MG63 (cell line): ENCODE measurements at regions not wholly inside any gene's neighbourhood (a gene's known extent, or its start where the extent isn't known, plus 50 kb on each side); places are given as distances from the start of the nearest gene placed in this dataset.
A peak's percentile ranks its signal among the peaks of the same experiment; 100 is the strongest.

Source experiments
- DNase-seq: peaks from one replicate; pipeline ENCODE4 v3.0.0-alpha.2; 2020
- H3K27me3 ChIP-seq: fragments of 250-450 bp; sonication (Bioruptor Pico); 2 replicates; pipeline ENCODE4 v1.5.1; 2020; ENCODE audit warnings: mild to moderate bottlenecking, moderate library complexity
- H3K36me3 ChIP-seq: fragments of 250-450 bp; sonication (Bioruptor Pico); 2 replicates; pipeline ENCODE4 v1.5.1; 2020; ENCODE audit warnings: mild to moderate bottlenecking, moderate library complexity
- H3K4me3 ChIP-seq: fragments of 250-450 bp; sonication (Bioruptor Pico); 2 replicates; pipeline ENCODE4 v1.5.1; 2020; ENCODE audit warnings: mild to moderate bottlenecking, moderate library complexity
- H3K9me3 ChIP-seq: fragments of 250-450 bp; sonication (Bioruptor Pico); 2 replicates; pipeline ENCODE4 v1.5.1; 2020; ENCODE audit warnings: mild to moderate bottlenecking, moderate library complexity

DNA sequence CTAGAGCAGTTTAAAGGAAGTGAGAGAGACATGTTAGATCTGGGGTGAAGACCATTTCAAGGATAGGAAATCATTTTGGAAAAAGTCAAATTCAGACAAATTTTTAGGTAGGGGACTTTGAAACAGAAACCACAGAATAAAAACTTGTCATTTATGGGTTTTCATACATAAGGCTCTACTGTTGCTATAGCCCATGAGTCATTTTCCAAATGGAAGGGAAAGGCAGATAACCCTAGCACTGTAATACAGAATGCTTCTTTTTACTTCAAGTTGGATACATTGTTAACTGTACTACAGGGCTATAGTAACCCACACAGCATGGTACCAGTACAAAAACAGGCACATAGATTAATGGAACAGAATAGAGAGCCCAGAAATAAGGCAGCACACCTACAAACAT, 455.4 kb downstream of the EBF1 start:
- no peaks in the 10 kb centered on the region for H3K9me3 ChIP-seq
- DNase-seq = no peak
- no peaks in the 10 kb centered on the region for H3K27me3 ChIP-seq
- no peaks in the 10 kb centered on the region for H3K36me3 ChIP-seq
- no peak overlapping the region for H3K4me3 ChIP-seq

DNA sequence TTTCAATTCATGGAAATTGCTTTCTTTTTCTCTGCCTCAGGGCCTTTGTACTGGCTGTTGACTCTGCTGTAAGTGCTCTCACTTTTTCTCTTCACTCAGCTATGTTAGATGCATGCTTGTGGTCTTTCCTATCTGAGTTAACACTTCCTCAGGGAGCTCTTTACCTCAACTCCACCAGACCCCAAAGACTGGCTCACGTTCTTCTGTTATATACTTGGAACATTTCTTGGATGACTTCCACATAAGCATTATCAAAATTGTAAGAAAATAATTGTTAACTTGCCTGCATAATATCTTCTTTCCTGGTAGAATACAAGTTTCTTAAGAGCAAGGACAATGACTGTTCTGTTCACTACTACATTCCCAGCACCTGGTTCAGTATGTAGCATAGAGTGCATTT, 455.9 kb downstream of the EBF1 start:
- H3K4me3 ChIP-seq = no peak overlapping the region

DNA sequence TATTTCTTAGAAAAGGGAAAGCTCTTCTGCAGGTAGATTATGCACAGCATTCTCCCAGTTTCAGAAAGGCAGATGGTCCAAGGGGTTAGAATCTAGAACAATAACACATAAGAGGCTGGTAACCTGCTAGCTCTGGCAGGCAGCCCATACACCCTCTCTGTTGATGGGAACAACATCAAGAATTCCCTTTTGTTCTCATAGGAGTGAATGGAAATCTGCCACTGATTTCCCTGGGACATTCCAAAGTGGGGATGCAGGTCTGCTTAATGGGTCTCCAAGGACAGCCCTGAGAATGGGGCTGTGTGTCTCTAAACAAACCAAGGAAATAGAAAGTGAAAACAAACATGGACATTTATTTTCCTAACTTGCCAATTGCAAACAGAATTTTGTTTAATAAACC, 456.8 kb downstream of the EBF1 start:
- peak; percentile 47 for DNase-seq
- H3K36me3 ChIP-seq = no peaks in the 10 kb centered on the region
- H3K9me3 ChIP-seq = no peaks in the 10 kb centered on the region
- no peak overlapping the region for H3K4me3 ChIP-seq
- H3K27me3 ChIP-seq = no peaks in the 10 kb centered on the region

More for the DNA sequence above, 455.9 kb downstream of the EBF1 start:
- H3K36me3 ChIP-seq = no peaks in the 10 kb centered on the region
- DNase-seq = no peak
- no peaks in the 10 kb centered on the region for H3K27me3 ChIP-seq
- H3K9me3 ChIP-seq = no peaks in the 10 kb centered on the region

DNA sequence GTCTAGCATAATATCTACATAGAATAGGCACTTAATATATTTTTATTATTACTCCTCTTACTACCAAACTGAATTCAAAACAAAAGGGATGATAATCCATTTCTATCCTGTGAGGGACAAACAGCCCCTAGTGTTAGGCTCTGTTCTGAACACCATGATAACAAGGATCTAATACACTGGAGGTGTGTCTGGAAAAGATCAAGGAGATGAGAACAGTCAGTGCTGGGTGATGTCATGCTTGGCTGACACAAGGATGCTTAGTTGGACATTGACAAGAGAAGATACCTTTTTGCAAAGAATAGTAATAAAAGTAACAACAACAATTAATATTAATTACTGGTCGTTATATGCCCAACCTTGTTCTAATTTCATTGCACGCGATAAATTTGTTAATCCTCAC, 458.7 kb downstream of the EBF1 start:
- peak; percentile 14 for DNase-seq
- Histone ChIP-seq H3K9me3 (no peaks in the 10 kb centered on the region), H3K4me3 (no peak overlapping the region)

DNA sequence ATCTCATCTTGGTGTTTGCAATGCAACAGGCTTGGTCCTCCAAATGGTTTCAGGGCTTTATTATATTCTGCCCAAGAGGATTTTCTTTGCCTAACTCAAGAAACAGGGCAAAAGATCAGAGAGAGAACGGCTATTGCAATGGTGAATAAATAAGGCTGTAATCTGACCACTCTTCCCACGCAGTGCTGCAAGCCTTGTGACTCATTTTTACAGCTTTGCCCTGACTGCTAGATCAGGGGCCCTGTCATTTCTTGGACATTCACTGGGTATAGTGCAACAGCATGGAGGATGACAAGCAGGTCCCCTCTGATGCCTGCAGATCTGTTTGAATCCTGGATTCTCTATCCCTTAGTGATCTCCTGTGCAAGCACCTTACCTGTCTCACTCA, 459.1 kb downstream of the EBF1 start:
- Histone ChIP-seq H3K9me3 (no peaks in the 10 kb centered on the region), H3K27me3 (no peaks in the 10 kb centered on the region), H3K4me3 (no peak overlapping the region), H3K36me3 (no peaks in the 10 kb centered on the region)
- peak; percentile 77 for DNase-seq

More for the DNA sequence above, 458.7 kb downstream of the EBF1 start:
- no peaks in the 10 kb centered on the region for H3K36me3 ChIP-seq
- no peaks in the 10 kb centered on the region for H3K27me3 ChIP-seq

DNA sequence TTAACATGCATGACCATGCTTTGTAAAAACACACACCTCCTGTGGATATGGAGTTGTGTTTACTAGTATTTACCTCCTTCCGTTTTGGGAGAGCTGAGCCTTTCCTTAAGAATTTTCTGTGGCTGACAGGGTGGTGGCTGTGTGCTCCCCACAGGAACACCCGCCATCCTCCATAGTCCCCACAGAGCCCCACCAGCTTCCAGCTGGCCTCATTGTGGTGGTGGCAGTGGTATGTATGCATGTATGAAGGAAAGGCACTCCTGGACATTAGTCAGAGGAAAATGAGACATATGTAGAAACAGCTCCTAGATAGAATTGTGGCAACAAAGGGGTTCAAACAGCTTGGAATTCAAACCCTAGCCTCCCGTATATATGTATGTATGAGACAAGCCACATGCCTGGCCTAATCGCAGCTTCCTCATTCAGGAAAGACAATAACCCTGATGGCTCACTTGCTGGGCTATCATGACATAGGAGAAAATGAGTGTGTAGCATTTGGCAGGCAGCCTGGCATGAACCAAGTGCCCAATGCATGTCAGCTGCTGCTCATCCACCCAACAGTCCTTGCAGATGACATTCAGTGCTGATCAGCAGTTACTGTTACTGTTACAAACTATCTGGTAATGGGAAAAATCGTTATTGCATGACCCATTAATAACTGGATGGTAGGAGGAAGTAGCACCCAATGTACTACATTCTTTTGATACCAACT, 459.7 kb downstream of the EBF1 start:
- peak; percentile 86 for DNase-seq
- H3K4me3 ChIP-seq = no peak overlapping the region
- no peaks in the 10 kb centered on the region for H3K36me3 ChIP-seq
- H3K27me3 ChIP-seq = no peaks in the 10 kb centered on the region
- no peaks in the 10 kb centered on the region for H3K9me3 ChIP-seq

DNA sequence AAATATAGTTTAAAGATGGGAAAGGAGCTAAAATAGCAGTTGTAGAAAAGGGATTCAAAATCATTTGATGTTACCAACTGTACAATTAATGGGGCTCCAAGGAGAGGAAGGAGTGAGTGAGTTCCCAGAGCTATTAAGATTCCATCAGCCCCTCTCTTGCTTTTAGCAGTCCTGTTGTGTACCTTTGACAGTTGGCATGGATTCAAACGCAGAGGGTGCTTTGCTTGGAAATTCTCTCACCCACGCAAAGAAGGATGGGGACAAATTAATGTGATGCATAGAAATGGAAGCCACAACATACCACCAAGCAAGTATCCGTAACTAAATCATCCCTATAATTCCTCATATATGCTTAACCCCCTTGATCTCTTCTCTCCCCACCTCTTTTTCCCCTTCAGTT, 461.3 kb downstream of the EBF1 start:
- Histone ChIP-seq H3K36me3 (no peaks in the 10 kb centered on the region), H3K27me3 (no peaks in the 10 kb centered on the region), H3K4me3 (no peak overlapping the region), H3K9me3 (no peaks in the 10 kb centered on the region)
- no peak for DNase-seq

DNA sequence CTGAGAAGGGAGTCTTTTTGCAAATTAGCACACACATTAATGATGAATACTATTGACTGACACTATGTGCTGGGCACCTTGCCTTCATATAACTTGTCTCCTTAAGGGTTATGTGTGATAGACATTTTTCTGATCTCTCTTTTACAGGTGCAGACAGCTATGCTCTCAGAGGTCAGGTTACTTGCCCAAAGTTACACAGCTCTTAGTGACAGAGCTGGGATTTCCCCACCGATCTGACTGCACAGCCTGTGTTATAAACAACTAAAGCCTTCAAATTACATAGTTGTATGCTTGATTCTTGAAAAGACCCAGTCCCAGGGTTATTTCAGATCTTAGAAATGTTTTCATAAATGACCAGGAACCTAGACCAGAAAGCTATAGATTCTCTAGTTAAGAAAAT, 462.7 kb downstream of the EBF1 start:
- Histone ChIP-seq H3K36me3 (no peaks in the 10 kb centered on the region), H3K27me3 (no peaks in the 10 kb centered on the region), H3K4me3 (no peak overlapping the region), H3K9me3 (no peaks in the 10 kb centered on the region)
- no peak for DNase-seq

DNA sequence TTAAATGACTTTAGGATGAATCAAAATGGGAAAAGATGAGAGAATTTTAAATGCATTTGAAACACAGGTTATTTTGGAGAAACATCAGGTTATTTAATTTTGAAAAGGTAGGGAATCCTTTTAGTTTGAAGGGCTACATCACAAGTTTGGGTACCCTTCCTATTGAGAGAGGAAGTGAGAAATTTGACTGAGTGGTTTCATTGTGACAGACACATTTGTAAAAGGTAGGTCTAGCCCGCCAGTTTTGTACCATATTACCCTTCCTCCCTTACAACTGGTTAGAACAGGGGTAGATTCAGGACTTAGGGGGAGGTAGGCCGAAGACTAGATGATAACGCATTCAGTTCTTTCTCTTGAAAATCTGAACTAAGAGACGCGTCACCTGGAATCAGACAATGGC, 464.2 kb downstream of the EBF1 start:
- no peaks in the 10 kb centered on the region for H3K9me3 ChIP-seq
- DNase-seq = no peak
- no peak overlapping the region for H3K4me3 ChIP-seq
- H3K36me3 ChIP-seq = no peaks in the 10 kb centered on the region
- H3K27me3 ChIP-seq = no peaks in the 10 kb centered on the region

DNA sequence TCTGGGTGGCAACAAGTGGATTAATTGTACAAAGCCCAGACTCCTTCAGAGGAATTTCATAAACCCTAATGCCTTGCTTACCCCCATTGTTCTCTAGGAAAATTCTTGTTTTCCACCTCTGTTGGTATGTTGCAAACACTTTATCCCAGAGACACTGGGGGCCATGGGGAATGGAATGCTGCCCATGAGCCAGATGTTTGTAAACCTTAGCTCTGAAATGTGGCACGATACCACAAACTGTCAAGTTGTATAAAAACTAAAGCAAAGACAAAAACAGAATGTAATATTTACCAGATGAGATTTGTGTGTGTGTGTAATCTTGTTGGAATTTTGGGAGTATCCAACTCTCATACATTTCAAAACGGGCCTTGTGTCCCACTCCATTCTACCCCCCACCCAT, 465.0 kb downstream of the EBF1 start:
- Histone ChIP-seq H3K9me3 (no peaks in the 10 kb centered on the region), H3K27me3 (no peaks in the 10 kb centered on the region), H3K36me3 (no peaks in the 10 kb centered on the region), H3K4me3 (no peak overlapping the region)
- DNase-seq = peak; percentile 28

DNA sequence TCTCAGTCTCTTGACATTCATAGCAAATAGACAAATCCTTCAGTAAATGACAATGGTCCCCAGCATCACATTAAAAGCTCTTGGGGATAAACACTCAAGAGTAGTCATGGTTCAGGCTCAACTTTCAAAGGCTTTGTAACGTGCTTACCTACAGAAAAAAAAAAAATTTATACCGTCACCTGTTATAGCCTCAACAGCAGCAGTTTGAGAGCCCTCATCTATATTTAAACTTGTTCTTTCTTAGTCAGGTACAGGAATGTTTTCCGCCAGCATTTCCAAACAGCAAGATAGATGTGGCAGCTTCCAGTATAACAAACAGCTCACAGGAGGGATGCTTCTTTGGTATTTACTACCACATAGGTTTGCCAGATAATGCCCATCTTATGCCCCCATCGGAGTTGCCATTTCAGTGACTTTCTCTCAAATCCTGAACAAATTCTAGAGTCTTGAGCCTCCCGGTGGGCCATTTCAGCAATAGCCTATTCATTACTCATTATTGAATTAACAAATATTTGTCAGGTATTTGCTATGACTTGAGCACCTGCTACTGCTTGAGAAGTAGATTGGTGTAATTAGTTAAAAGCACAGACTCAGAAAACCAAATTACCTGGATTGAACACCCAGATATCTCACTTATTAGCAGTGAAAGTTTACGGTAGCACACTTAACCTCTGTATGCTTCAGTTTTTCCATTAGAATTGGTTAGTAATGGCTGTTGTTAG, 470.0 kb downstream of the EBF1 start:
- Histone ChIP-seq H3K4me3 (no peak overlapping the region), H3K9me3 (no peaks in the 10 kb centered on the region), H3K36me3 (no peaks in the 10 kb centered on the region), H3K27me3 (no peaks in the 10 kb centered on the region)
- no peak for DNase-seq

DNA sequence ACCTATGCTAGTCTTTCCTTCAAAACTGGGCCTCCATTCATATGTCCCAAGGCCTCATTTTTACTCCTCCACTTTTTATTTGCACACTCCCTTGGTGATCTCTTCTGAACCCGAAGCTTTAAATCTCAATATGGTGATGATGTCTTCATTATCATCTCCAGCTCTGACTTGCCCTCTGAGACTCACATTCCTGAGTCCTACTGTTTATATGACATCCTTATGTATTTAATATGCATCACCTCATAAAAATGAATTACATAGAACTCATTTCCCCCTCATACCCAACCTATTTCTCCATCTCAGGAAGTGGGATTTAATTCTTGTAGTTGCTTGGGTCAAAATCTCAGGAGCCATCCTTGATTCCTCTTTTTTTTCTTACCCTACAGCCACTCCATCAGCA, 473.0 kb downstream of the EBF1 start:
- no peak for DNase-seq
- Histone ChIP-seq H3K4me3 (no peak overlapping the region), H3K36me3 (no peaks in the 10 kb centered on the region)

DNA sequence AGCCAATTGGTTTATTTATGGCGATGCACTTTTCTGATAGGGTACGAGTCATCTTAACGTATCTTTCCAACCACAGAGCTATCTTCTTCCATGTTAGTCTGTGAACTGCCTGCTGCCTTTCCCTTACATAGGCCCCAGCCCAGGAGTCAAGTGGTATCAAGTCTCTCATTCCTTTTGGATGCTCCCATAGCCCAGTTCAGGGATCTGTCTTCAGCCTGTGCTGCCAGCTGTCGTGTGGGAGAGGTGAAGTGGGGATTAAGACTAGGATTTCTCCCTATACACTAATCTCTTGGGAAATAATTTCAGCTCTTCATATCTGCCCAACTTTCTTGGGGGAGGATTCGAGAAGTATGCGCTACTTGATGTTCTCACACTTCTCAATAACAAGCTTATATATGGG, 475.7 kb downstream of the EBF1 start:
- H3K9me3 ChIP-seq = no peaks in the 10 kb centered on the region
- no peak overlapping the region for H3K4me3 ChIP-seq
- no peaks in the 10 kb centered on the region for H3K36me3 ChIP-seq
- H3K27me3 ChIP-seq = no peaks in the 10 kb centered on the region
- no peak for DNase-seq

More for the DNA sequence above, 473.0 kb downstream of the EBF1 start:
- H3K27me3 ChIP-seq = no peaks in the 10 kb centered on the region
- H3K9me3 ChIP-seq = no peaks in the 10 kb centered on the region

DNA sequence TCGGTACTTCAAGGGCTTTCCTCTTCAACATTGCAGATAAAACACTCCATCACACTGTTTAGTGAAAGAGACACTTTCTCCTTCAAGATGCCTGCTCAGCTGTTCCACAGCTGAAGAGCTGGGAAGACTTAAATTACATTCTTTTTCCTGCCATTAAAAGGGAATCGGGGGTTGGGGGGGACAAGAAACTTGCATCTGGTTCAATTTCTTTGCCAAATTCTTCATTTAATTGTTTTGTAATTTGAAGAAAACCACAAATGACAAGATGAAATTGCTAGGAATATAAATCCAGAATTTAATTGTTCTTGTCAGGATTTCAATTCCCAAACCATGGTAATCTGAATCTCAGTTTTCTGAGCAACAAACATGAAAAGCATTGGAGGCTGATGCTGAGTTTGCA, 478.3 kb downstream of the EBF1 start:
- no peak for DNase-seq
- H3K4me3 ChIP-seq = no peak overlapping the region
- no peaks in the 10 kb centered on the region for H3K9me3 ChIP-seq
- no peaks in the 10 kb centered on the region for H3K27me3 ChIP-seq
- H3K36me3 ChIP-seq = no peaks in the 10 kb centered on the region

DNA sequence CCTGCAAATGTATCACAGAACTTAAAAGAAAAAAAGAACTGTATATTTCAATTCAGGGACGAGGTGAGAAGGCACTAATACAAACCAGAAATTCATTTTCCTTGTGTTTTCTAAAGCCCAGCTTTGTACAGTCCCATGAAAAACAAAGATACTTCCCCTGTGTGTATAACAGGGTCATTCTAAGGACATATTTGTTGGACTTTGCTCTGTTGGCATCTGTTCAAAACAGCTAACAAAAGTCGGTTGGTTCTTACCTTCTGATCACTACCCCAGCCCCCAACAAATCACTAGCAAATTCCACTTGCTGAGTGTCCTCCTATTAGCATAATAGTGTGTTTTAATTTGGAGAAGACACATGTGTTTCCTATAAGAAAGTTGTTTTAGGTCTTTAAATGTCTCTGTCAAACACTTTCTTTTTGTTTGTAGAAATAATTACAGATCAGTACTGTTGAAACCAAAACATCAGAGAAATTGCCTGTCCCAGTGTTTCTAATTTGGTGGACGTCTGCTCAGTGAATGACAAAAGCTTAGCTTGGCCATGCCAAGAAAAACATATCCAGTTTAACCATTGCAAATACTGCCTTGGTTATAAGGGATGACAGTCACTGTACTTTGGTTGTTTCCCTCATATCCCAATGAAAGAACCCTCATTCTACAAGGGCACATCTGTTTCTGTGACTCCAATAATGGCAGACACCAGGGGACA, 480.5 kb downstream of the EBF1 start:
- Histone ChIP-seq H3K4me3 (no peak overlapping the region), H3K36me3 (no peaks in the 10 kb centered on the region), H3K9me3 (no peaks in the 10 kb centered on the region), H3K27me3 (no peaks in the 10 kb centered on the region)
- no peak for DNase-seq

DNA sequence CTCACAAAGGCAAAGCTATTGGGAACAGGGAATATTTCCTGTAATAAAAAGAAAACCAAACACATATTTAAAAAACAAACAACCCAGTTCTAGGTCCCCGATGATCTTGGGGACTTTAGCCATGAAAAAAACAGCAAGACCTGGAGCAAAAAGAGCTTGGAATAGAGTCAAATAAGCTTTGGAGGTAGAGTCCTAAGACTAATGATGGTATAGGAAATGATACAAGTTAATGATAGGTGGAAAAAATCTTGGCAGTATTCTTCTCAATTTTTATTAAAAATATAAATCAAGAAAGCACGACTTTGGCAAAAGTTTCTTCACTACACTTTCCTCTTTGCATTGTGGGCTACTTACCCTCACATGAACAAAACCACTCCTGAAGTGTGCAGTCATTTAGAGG, 481.5 kb downstream of the EBF1 start:
- DNase-seq = no peak
- Histone ChIP-seq H3K36me3 (no peaks in the 10 kb centered on the region), H3K4me3 (no peak overlapping the region), H3K27me3 (no peaks in the 10 kb centered on the region), H3K9me3 (no peaks in the 10 kb centered on the region)

DNA sequence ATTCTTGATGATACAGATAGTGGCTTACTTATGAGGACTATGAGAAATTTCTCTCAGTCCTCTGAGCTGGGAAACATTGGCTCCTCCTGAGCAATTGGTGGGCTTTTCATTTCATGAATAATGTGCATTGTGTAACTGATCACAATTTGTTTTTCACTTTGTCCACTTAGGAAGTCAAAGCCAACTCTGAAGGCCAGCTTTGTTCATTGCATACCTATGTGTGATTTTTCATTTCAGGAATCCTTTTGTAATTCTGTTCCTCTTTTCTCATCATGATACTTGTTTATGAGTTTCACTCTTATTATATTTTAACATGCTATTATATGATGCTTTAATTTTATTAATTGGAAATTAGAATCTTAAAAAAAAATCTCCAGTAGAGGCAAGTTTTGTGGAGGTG, 483.0 kb downstream of the EBF1 start:
- no peak for DNase-seq
- no peaks in the 10 kb centered on the region for H3K9me3 ChIP-seq
- H3K4me3 ChIP-seq = no peak overlapping the region
- H3K36me3 ChIP-seq = no peaks in the 10 kb centered on the region
- H3K27me3 ChIP-seq = no peaks in the 10 kb centered on the region

DNA sequence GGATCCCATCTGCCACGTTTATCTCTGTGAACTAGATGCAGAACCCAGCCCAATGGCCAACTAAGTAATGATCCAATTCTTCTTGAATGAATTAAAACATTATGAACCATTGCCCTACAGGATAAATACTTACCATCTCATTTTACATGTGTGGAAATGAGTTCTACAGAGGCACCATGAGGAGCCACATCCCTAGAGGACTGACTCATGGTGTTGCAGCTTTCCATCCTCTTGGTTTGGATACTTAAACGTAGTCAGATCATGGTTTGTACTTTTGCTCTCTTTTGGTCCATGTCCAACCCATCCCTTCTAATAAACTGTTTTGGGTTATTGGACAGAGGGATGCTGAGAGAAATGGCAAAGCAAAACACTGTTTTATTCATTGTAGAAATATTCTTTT, 484.8 kb downstream of the EBF1 start:
- DNase-seq = no peak
- H3K27me3 ChIP-seq = no peaks in the 10 kb centered on the region
- no peaks in the 10 kb centered on the region for H3K9me3 ChIP-seq
- H3K4me3 ChIP-seq = no peak overlapping the region
- no peaks in the 10 kb centered on the region for H3K36me3 ChIP-seq
